ENCODE measurements at regions not wholly inside any gene's neighbourhood (a gene's known extent, or its start where the extent isn't known, plus 50 kb on each side); places are given as distances from the start of the nearest gene placed in this dataset.

GRCh38 chr13:40404407-40404806 is 262.0 kb downstream of the FOXO1 start:
- Histone ChIP-seq H4K20me1 (ENCODE audit: low read depth, low read length) (no peaks in the 10 kb centered on the region), H3K27me3 (ENCODE audit: low read length) (no peaks in the 10 kb centered on the region), H3K36me3 (ENCODE audit: low read length) (no peaks in the 10 kb centered on the region)

GRCh38 chr13:40404967-40405716 is 261.3 kb downstream of the FOXO1 start:
- Histone ChIP-seq H4K20me1 (ENCODE audit: low read depth, low read length) (no peaks in the 10 kb centered on the region), H3K9ac (ENCODE audit: low read length) (no peak overlapping the region), H3K36me3 (ENCODE audit: low read length) (no peaks in the 10 kb centered on the region), H3K27me3 (ENCODE audit: low read length) (no peaks in the 10 kb centered on the region), H3K9me2 (replicated peaks; ENCODE audit: insufficient read depth, low read length) (no peaks in the 10 kb centered on the region), H3F3A (ENCODE audit: insufficient read depth) (no peaks in the 10 kb centered on the region; the same call in 1 of the 2 replicates), H3K27ac (ENCODE audit: low read depth, low read length) (no peak overlapping the region), H3K4me3 (ENCODE audit: insufficient read depth, low read length, poor library complexity, severe bottlenecking) (no peak overlapping the region), H3K4me2 (ENCODE audit: low read depth, low read length, poor library complexity, severe bottlenecking) (no peak overlapping the region), H2AFZ (ENCODE audit: low read depth, low read length, severe bottlenecking) (no peak overlapping the region), H3K9me3 (ENCODE audit: insufficient read depth, low read length) (no peaks in the 10 kb centered on the region), H3K79me2 (ENCODE audit: insufficient read depth, low read length) (no peaks in the 10 kb centered on the region)
- TF ChIP-seq EZH2phosphoT487 (conservative IDR thresholded peaks at IDR 0.05; ENCODE audit: low read length) (no peak), CTCF (IDR thresholded peaks at IDR 0.05; ENCODE audit: insufficient read depth, low read length, poor library complexity, severe bottlenecking) (no peak)

More at GRCh38 chr13:40404407-40404806, 262.0 kb downstream of the FOXO1 start:
- H3K79me2 ChIP-seq (ENCODE audit: insufficient read depth, low read length), result no peaks in the 10 kb centered on the region
- H3K4me3 ChIP-seq (ENCODE audit: insufficient read depth, low read length, poor library complexity, severe bottlenecking), result no peak overlapping the region
- no peak overlapping the region for H3K9ac ChIP-seq (ENCODE audit: low read length)
- H2AFZ ChIP-seq (ENCODE audit: low read depth, low read length, severe bottlenecking), result no peak overlapping the region
- no peak overlapping the region for H3K27ac ChIP-seq (ENCODE audit: low read depth, low read length)
- no peak for TF ChIP-seq CTCF (IDR thresholded peaks at IDR 0.05; ENCODE audit: insufficient read depth, low read length, poor library complexity, severe bottlenecking)
- TF ChIP-seq EZH2phosphoT487 (conservative IDR thresholded peaks at IDR 0.05; ENCODE audit: low read length), result no peak
- no peaks in the 10 kb centered on the region for H3K9me3 ChIP-seq (ENCODE audit: insufficient read depth, low read length)
- H3K4me2 ChIP-seq (ENCODE audit: low read depth, low read length, poor library complexity, severe bottlenecking), result no peak overlapping the region
- H3F3A ChIP-seq (ENCODE audit: insufficient read depth), result no peaks in the 10 kb centered on the region; the same call in 1 of the 2 replicates
- no peaks in the 10 kb centered on the region for H3K9me2 ChIP-seq (replicated peaks; ENCODE audit: insufficient read depth, low read length)

- H3K79me2 ChIP-seq (ENCODE audit: insufficient read depth, low read length), result no peaks in the 10 kb centered on the region
- H3K9me3 ChIP-seq (ENCODE audit: insufficient read depth, low read length), result no peaks in the 10 kb centered on the region
- no peaks in the 10 kb centered on the region for H4K20me1 ChIP-seq (ENCODE audit: low read depth, low read length)
- no peaks in the 10 kb centered on the region; the same call in 1 of the 2 replicates for H3F3A ChIP-seq (ENCODE audit: insufficient read depth)
- TF ChIP-seq EZH2phosphoT487 (conservative IDR thresholded peaks at IDR 0.05; ENCODE audit: low read length) (no peak), CTCF (IDR thresholded peaks at IDR 0.05; ENCODE audit: insufficient read depth, low read length, poor library complexity, severe bottlenecking) (no peak)
- no peaks in the 10 kb centered on the region for H3K27me3 ChIP-seq (ENCODE audit: low read length)
- no peak overlapping the region for H3K4me3 ChIP-seq (ENCODE audit: insufficient read depth, low read length, poor library complexity, severe bottlenecking)
- H3K27ac ChIP-seq (ENCODE audit: low read depth, low read length), result no peak overlapping the region
- no peak overlapping the region for H3K4me2 ChIP-seq (ENCODE audit: low read depth, low read length, poor library complexity, severe bottlenecking)
- no peaks in the 10 kb centered on the region for H3K36me3 ChIP-seq (ENCODE audit: low read length)
- H2AFZ ChIP-seq (ENCODE audit: low read depth, low read length, severe bottlenecking), result no peak overlapping the region
- H3K9ac ChIP-seq (ENCODE audit: low read length), result no peak overlapping the region
- H3K9me2 ChIP-seq (replicated peaks; ENCODE audit: insufficient read depth, low read length), result no peaks in the 10 kb centered on the region
These were observed 259.9 kb downstream of the FOXO1 start for GRCh38 chr13:40406405-40407120.

Measured in SU-DHL-6 (cell line).